ENCODE measurements at regions not wholly inside any gene's neighbourhood (a gene's known extent, or its start where the extent isn't known, plus 50 kb on each side); places are given as distances from the start of the nearest gene placed in this dataset.
"Not testable (repeated sequence)": the region's sequence is repeated elsewhere in the genome, so short reads cannot be mapped to it uniquely, and the experiment has no call there.

DNA sequence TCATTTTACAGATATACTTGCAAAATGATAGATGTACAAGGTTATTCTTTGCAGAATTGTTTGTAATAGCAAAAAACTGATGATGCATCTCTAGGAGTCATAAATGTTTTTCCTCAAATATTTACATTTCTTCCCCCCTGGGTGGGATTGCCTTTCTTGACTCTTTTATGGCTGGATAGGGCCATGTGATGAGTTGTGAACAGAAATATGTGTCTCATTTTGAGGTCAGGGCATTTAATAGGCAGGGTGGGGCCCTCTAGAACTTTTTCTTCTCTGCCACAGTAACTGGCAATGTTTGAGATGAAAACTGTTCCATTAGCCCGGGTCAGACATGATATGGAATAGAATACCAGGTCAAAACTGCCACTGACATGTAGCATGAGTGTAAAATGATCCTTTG lies 159.5 kb upstream of the SYNCRIP start:
- Mint-ChIP-seq H3K27ac (no peak overlapping the region), H3K9me3 (peaks cover 4% of the 10 kb centered on the region), H3K4me1 (ENCODE audit: low read depth) (no peaks in the 10 kb centered on the region), H3K4me3 (no peak overlapping the region), H3K36me3 (ENCODE audit: low read depth) (no peaks in the 10 kb centered on the region), H3K27me3 (ENCODE audit: low read depth) (no peaks in the 10 kb centered on the region)

DNA sequence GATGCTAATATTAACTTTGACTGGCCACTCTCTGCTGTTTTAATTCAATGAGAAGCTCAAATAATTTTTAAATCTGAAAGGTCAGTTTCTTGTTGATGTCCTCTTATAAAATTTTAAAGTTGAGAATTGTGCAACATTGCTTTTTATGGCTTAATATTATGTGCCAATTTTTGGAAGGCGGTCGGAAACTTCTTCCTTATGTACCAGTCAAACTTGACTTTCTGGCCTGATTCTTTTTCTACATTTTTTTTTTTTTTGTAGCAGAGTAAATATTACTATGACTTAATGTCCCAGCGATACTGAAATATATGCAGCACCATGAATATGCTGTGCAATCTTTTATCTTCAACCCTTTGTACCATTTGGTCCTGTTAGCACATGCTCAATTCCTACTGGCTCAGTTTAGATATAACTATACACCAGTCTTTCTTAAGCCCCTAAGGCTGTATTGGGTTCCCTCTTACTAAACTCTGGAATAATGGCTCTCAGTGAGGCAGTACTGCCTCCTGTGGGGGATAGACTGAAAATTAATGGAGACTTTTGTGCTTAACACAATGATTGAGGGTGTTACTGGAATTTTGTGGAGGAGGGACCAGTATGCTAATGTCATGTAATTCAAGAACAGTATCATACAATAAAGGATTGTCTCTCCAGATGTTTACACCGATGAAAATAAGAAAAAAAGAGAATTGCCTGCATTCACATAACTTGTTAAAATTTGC lies 156.4 kb upstream of the SYNCRIP start:
- Mint-ChIP-seq H3K36me3 (ENCODE audit: low read depth) (no peaks in the 10 kb centered on the region), H3K4me3 (no peak overlapping the region), H3K27me3 (ENCODE audit: low read depth) (no peaks in the 10 kb centered on the region), H3K27ac (no peak overlapping the region), H3K4me1 (ENCODE audit: low read depth) (no peaks in the 10 kb centered on the region), H3K9me3 (no peaks in the 10 kb centered on the region)

- H3K4me3 Mint-ChIP-seq, result no peak overlapping the region
- H3K4me1 Mint-ChIP-seq (ENCODE audit: low read depth), result no peaks in the 10 kb centered on the region
- H3K36me3 Mint-ChIP-seq (ENCODE audit: low read depth), result no peaks in the 10 kb centered on the region
- H3K27me3 Mint-ChIP-seq (ENCODE audit: low read depth), result no peaks in the 10 kb centered on the region
- no peaks in the 10 kb centered on the region for H3K9me3 Mint-ChIP-seq
- H3K27ac Mint-ChIP-seq, result no peak overlapping the region
Observed at GRCh38 chr6:85797993-85798392, 155.3 kb upstream of the SYNCRIP start.

DNA sequence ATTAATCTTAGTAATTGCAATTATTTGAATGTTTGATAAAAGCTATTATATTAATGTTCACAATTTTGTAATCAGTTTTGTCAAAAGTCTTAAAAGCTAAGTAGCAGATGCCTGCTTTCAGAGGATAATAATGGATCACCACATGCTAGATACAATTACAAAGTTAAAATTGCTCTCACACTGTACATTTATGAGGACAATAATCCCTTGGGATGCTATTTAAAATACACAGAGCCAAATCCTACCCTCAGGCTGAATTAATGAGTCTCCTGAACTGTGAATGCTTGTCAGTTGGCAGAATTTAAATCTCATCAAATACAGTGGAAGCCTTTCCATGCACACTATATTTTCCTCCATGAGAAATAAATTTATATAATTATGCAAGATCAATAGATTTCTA lies 153.3 kb upstream of the SYNCRIP start:
- H3K27ac Mint-ChIP-seq, result no peak overlapping the region
- no peaks in the 10 kb centered on the region for H3K4me1 Mint-ChIP-seq (ENCODE audit: low read depth)
- no peaks in the 10 kb centered on the region for H3K27me3 Mint-ChIP-seq (ENCODE audit: low read depth)
- no peaks in the 10 kb centered on the region for H3K9me3 Mint-ChIP-seq
- no peaks in the 10 kb centered on the region for H3K36me3 Mint-ChIP-seq (ENCODE audit: low read depth)
- no peak overlapping the region for H3K4me3 Mint-ChIP-seq

DNA sequence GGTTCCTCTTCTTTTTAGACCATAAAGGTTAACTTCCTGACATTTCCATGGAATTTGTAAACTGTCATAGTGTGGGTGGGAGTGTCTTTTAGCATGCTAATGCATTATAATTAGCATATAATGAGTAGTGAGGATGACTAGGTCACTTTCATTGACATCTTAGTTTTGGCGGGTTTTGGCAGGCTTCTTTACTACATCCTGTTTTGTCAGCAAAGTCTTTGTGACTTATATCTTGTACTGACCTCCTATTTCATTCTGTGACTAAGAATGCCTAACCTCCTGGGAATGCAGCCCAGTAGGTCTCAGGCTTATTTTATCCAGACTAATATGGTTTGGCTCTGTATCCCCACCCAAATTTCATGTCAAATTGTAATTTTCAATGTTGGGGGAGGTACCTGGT lies 149.6 kb upstream of the SYNCRIP start:
- Mint-ChIP-seq H3K36me3 (ENCODE audit: low read depth) (no peaks in the 10 kb centered on the region), H3K4me3 (no peak overlapping the region), H3K27me3 (ENCODE audit: low read depth) (no peaks in the 10 kb centered on the region), H3K27ac (no peak overlapping the region), H3K9me3 (no peaks in the 10 kb centered on the region), H3K4me1 (ENCODE audit: low read depth) (no peaks in the 10 kb centered on the region)

- Mint-ChIP-seq H3K27me3 (ENCODE audit: low read depth) (no peaks in the 10 kb centered on the region), H3K4me3 (no peak overlapping the region), H3K4me1 (ENCODE audit: low read depth) (no peaks in the 10 kb centered on the region), H3K27ac (no peak overlapping the region), H3K9me3 (peaks cover 5% of the 10 kb centered on the region), H3K36me3 (ENCODE audit: low read depth) (no peaks in the 10 kb centered on the region)
Observed at GRCh38 chr6:85775883-85776282, 133.2 kb upstream of the SYNCRIP start.

DNA sequence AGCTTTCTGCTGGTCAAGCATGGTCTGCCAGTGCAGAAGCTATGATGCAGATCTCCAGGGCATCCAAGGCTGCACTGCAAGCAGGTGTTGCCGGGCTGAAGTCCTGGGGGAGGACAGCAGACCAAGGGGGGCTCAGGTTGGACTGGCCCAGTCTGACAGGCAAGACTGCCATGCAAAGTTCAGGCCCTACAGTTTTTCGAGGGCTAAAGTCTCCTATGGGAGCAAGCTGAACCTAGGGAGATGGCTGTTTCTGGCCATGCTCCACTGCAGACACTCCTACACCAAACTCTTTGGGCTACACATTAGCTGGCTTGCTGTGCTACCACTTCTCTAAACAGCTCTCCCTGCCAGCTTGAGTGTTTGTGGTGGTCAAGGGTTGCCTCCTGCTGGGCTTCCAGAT lies 130.0 kb upstream of the SYNCRIP start:
- Mint-ChIP-seq H3K9me3 (peaks cover 5% of the 10 kb centered on the region), H3K27ac (no peak overlapping the region), H3K4me1 (ENCODE audit: low read depth) (no peaks in the 10 kb centered on the region), H3K27me3 (ENCODE audit: low read depth) (peaks cover 3% of the 10 kb centered on the region), H3K4me3 (no peak overlapping the region), H3K36me3 (ENCODE audit: low read depth) (no peaks in the 10 kb centered on the region)

- H3K9me3 Mint-ChIP-seq, result peaks cover under 1% of the 10 kb centered on the region
- no peak overlapping the region for H3K27ac Mint-ChIP-seq
- no peaks in the 10 kb centered on the region for H3K4me1 Mint-ChIP-seq (ENCODE audit: low read depth)
- no peaks in the 10 kb centered on the region for H3K36me3 Mint-ChIP-seq (ENCODE audit: low read depth)
- H3K27me3 Mint-ChIP-seq (ENCODE audit: low read depth), result peaks cover 3% of the 10 kb centered on the region
- no peak overlapping the region for H3K4me3 Mint-ChIP-seq
Observed at GRCh38 chr6:85771925-85772430, 129.3 kb upstream of the SYNCRIP start.

DNA sequence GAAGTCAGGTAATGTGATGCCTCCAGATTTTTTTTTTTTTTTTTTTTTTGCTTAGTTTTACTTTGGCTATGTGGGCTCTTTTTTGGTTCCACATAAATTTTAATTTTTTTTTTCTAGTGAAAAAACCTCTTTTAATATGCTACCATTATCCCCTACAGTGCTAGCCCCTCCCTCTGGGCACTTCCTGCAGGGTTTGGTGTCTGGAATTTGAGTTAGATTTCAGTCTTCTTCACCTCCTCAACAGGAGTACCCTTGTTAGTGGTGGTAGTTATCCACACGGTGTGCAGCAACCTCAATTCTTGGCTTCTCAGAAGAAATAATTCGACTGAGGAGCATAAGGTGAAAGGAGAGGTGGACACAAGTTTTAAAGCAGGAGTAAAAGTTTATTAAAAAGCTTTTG lies 128.8 kb upstream of the SYNCRIP start:
- Mint-ChIP-seq H3K27me3 (ENCODE audit: low read depth) (peaks cover 3% of the 10 kb centered on the region), H3K9me3 (no peaks in the 10 kb centered on the region), H3K36me3 (ENCODE audit: low read depth) (no peaks in the 10 kb centered on the region), H3K4me1 (ENCODE audit: low read depth) (no peaks in the 10 kb centered on the region), H3K27ac (no peak overlapping the region), H3K4me3 (no peak overlapping the region)

GRCh38 chr6:85764844-85765243 lies 122.2 kb upstream of the SYNCRIP start:
- Mint-ChIP-seq H3K4me3 (no peak overlapping the region), H3K36me3 (ENCODE audit: low read depth) (no peaks in the 10 kb centered on the region), H3K4me1 (ENCODE audit: low read depth) (no peaks in the 10 kb centered on the region), H3K9me3 (no peaks in the 10 kb centered on the region), H3K27ac (no peak overlapping the region), H3K27me3 (ENCODE audit: low read depth) (peaks cover 3% of the 10 kb centered on the region)

DNA sequence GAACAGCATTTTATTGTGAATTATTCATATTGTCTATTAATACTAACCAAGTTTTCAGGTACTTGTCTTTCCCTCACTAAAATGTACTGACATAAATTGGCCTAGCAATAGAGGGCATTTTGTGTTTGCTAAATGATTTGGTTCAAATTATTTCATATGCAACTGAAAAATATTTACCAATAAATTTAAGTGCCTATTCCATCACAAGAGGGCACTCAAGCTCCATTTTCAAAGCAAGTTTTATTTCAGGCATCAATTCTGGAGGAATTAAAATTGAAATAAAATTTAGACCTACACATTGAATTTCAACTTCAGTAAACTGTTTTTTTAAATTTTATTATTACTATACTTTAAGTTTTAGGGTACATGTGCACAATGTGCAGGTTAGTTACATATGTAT lies 114.3 kb upstream of the SYNCRIP start:
- H3K27me3 Mint-ChIP-seq (ENCODE audit: low read depth), result peaks cover 12% of the 10 kb centered on the region
- H3K36me3 Mint-ChIP-seq (ENCODE audit: low read depth), result no peaks in the 10 kb centered on the region
- H3K4me3 Mint-ChIP-seq, result no peak overlapping the region
- H3K4me1 Mint-ChIP-seq (ENCODE audit: low read depth), result no peaks in the 10 kb centered on the region
- H3K9me3 Mint-ChIP-seq, result no peaks in the 10 kb centered on the region
- no peak overlapping the region for H3K27ac Mint-ChIP-seq

- H3K9me3 Mint-ChIP-seq, result no peaks in the 10 kb centered on the region
- peaks cover 12% of the 10 kb centered on the region for H3K27me3 Mint-ChIP-seq (ENCODE audit: low read depth)
- no peaks in the 10 kb centered on the region for H3K4me1 Mint-ChIP-seq (ENCODE audit: low read depth)
- no peaks in the 10 kb centered on the region for H3K36me3 Mint-ChIP-seq (ENCODE audit: low read depth)
- H3K27ac Mint-ChIP-seq, result no peak overlapping the region
- no peak overlapping the region for H3K4me3 Mint-ChIP-seq
Observed at GRCh38 chr6:85754894-85755293, 112.2 kb upstream of the SYNCRIP start.

DNA sequence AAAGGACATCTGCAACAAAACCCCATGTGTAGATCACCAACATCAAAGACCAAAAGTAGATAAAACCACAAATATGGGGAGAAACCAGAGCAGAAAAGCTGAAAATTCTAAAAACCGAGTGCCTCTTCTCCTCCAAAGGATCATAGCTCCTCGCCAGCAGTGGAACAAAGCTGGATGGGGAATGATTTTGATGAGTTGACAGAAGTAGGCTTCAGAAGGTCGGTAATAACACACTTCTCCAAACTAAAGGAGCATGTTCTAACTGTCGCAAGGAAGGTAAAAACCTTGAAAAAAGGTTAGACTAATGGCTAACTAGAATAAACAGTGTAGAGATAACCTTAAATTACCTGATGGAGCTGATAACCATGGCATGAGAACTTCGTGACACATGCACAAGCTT lies 109.9 kb upstream of the SYNCRIP start:
- H3K9me3 Mint-ChIP-seq, result no peaks in the 10 kb centered on the region

GRCh38 chr6:85751374-85752055 lies 108.8 kb upstream of the SYNCRIP start:
- no peaks in the 10 kb centered on the region for H3K9me3 Mint-ChIP-seq
- no peak overlapping the region for H3K4me3 Mint-ChIP-seq
- no peak overlapping the region for H3K27ac Mint-ChIP-seq
- no peaks in the 10 kb centered on the region for H3K4me1 Mint-ChIP-seq (ENCODE audit: low read depth)
- H3K36me3 Mint-ChIP-seq (ENCODE audit: low read depth), result no peaks in the 10 kb centered on the region
- peaks cover 12% of the 10 kb centered on the region for H3K27me3 Mint-ChIP-seq (ENCODE audit: low read depth)

More for the DNA sequence above, 109.9 kb upstream of the SYNCRIP start:
- Mint-ChIP-seq H3K27ac (no peak overlapping the region), H3K4me1 (ENCODE audit: low read depth) (no peaks in the 10 kb centered on the region), H3K4me3 (no peak overlapping the region), H3K27me3 (ENCODE audit: low read depth) (peaks cover 12% of the 10 kb centered on the region), H3K36me3 (ENCODE audit: low read depth) (no peaks in the 10 kb centered on the region)

DNA sequence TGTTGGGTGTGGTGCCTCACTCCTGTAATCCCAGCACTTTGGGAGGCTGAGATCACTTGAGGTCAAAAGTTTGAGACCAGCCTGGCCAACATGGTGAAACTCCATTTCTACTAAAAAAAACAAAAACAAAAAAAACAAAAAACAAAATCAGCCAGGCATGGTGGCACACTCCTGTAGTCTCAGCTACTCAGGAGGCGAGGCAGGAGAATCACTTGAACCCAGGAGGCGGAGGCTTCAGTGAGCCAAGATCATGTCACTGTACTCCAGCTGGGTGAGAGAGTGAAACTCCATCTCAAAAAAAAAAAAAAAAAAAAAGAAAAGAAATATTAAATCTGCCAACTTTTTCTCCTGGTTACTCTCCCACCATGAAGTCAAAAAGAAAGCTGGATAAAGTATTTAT lies 107.5 kb upstream of the SYNCRIP start:
- not testable (repeated sequence) for H3K27me3 Mint-ChIP-seq (ENCODE audit: low read depth); H3K36me3 Mint-ChIP-seq (ENCODE audit: low read depth); H3K4me1 Mint-ChIP-seq (ENCODE audit: low read depth); H3K9me3 Mint-ChIP-seq; H3K4me3 Mint-ChIP-seq; H3K27ac Mint-ChIP-seq

Measured in T-helper 1 cell treated with Interleukin-12 subunit alpha and Interleukin-12 subunit beta and Interleukin-4 antibody, amounts not matched to agents 30 μg/mL and 1 μg/mL, for 36 hours (primary cell).